ENCODE measurements at regions not wholly inside any gene's neighbourhood (a gene's known extent, or its start where the extent isn't known, plus 50 kb on each side); places are given as distances from the start of the nearest gene placed in this dataset.

- H3K36me3 Mint-ChIP-seq (ENCODE audit: low read depth): no peaks in the 10 kb centered on the region
- DNase-seq (no peak), ATAC-seq (ENCODE audit: low read depth) (no peak)
- no peaks in the 10 kb centered on the region for H3K9me3 Mint-ChIP-seq
- TF ChIP-seq CTCF (IDR thresholded peaks at IDR 0.05): no peak
- H3K27me3 Mint-ChIP-seq: no peaks in the 10 kb centered on the region
- CTCF ChIA-PET: no interaction called here
- intact Hi-C loops (cut with micrococcal nuclease): no loop called here
- no peak overlapping the region for H3K27ac Mint-ChIP-seq
- POLR2A ChIA-PET: no interaction called here
- no peak overlapping the region for H3K4me3 Mint-ChIP-seq
- H3K4me1 Mint-ChIP-seq: no peaks in the 10 kb centered on the region
Observed at GRCh38 chr1:4962836-4963235, 308.4 kb downstream of the AJAP1 start.

- Mint-ChIP-seq H3K9me3 (no peaks in the 10 kb centered on the region), H3K4me3 (no peak overlapping the region), H3K4me1 (no peaks in the 10 kb centered on the region), H3K36me3 (ENCODE audit: low read depth) (no peaks in the 10 kb centered on the region), H3K27ac (no peak overlapping the region), H3K27me3 (no peaks in the 10 kb centered on the region)
- POLR2A ChIA-PET: no interaction called here
- no peak for ATAC-seq (ENCODE audit: low read depth)
- DNase-seq: no peak
- intact Hi-C loops (cut with micrococcal nuclease): no loop called here
- CTCF ChIA-PET: no interaction called here
- no peak for TF ChIP-seq CTCF (IDR thresholded peaks at IDR 0.05)
Observed at GRCh38 chr1:4961935-4962645, 307.7 kb downstream of the AJAP1 start.

- ChIA-PET POLR2A (no interaction called here), CTCF (no interaction called here)
- TF ChIP-seq CTCF (IDR thresholded peaks at IDR 0.05): no peak
- no peaks in the 10 kb centered on the region for H3K9me3 Mint-ChIP-seq
- no peak for ATAC-seq (ENCODE audit: low read depth)
- H3K27me3 Mint-ChIP-seq: no peaks in the 10 kb centered on the region
- H3K4me1 Mint-ChIP-seq: no peaks in the 10 kb centered on the region
- intact Hi-C loops (cut with micrococcal nuclease): no loop called here
- DNase-seq: no peak
- H3K36me3 Mint-ChIP-seq (ENCODE audit: low read depth): no peaks in the 10 kb centered on the region
- no peak overlapping the region for H3K4me3 Mint-ChIP-seq
- H3K27ac Mint-ChIP-seq: no peak overlapping the region
Observed at GRCh38 chr1:4960782-4961475, 306.5 kb downstream of the AJAP1 start.

- no peak for TF ChIP-seq CTCF (IDR thresholded peaks at IDR 0.05)
- ATAC-seq (ENCODE audit: low read depth) (no peak), DNase-seq (no peak)
- ChIA-PET POLR2A (no interaction called here), CTCF (no interaction called here)
- Mint-ChIP-seq H3K27me3 (no peaks in the 10 kb centered on the region), H3K27ac (no peak overlapping the region), H3K4me1 (no peaks in the 10 kb centered on the region), H3K36me3 (ENCODE audit: low read depth) (no peaks in the 10 kb centered on the region), H3K9me3 (no peaks in the 10 kb centered on the region), H3K4me3 (no peak overlapping the region)
- intact Hi-C loops (cut with micrococcal nuclease): no loop called here
Observed at GRCh38 chr1:4960336-4960735, 305.9 kb downstream of the AJAP1 start.

GRCh38 chr1:4959216-4959615 lies 304.8 kb downstream of the AJAP1 start:
- H3K4me1 Mint-ChIP-seq: no peaks in the 10 kb centered on the region
- peaks cover 7% of the 10 kb centered on the region for H3K9me3 Mint-ChIP-seq
- POLR2A ChIA-PET: no interaction called here
- DNase-seq (no peak), ATAC-seq (ENCODE audit: low read depth) (no peak)
- no peaks in the 10 kb centered on the region for H3K36me3 Mint-ChIP-seq (ENCODE audit: low read depth)
- H3K4me3 Mint-ChIP-seq: no peak overlapping the region
- no peaks in the 10 kb centered on the region for H3K27me3 Mint-ChIP-seq
- intact Hi-C loops (cut with micrococcal nuclease): no loop called here
- no peak overlapping the region for H3K27ac Mint-ChIP-seq
- no peak for TF ChIP-seq CTCF (IDR thresholded peaks at IDR 0.05)
- CTCF ChIA-PET: no interaction called here

All from activated B cell treated with CpG ODN at 0.5 μM for 24 hours (primary cell).